H9 (cell line): ENCODE measurements at regions not wholly inside any gene's neighbourhood (a gene's known extent, or its start where the extent isn't known, plus 50 kb on each side); places are given as distances from the start of the nearest gene placed in this dataset.

ENCODE experiments used
- DNase-seq: peaks from one replicate; pipeline ENCODE4 v3.0.0-alpha.2; 2017
- H2AFZ ChIP-seq: one replicate; pipeline ENCODE4 v1.6.1; 2013; ENCODE audit warnings: mild to moderate bottlenecking, low read length, control low read depth, moderate library complexity
- H2AK5ac ChIP-seq: 2 replicates; pipeline ENCODE4 v1.6.1; 2013; ENCODE audit warnings: low read length, control low read depth, mixed read lengths; ENCODE audit not compliant: insufficient read length
- H2BK120ac ChIP-seq: one replicate; pipeline ENCODE4 v1.6.1; 2013; ENCODE audit warnings: low read depth, mild to moderate bottlenecking, low read length, control low read depth, inconsistent platforms; ENCODE audit not compliant: poor library complexity, severe bottlenecking
- H2BK12ac ChIP-seq: 2 replicates; pipeline ENCODE4 v1.6.1; 2013; ENCODE audit warnings: low read length, control low read depth, mixed read lengths, low read depth; ENCODE audit not compliant: insufficient read length
- H2BK15ac ChIP-seq: 2 replicates; pipeline ENCODE4 v1.6.1; 2013; ENCODE audit warnings: low read depth, low read length, control low read depth
- H2BK20ac ChIP-seq: one replicate; pipeline ENCODE4 v1.6.1; 2013; ENCODE audit warnings: low read depth, mild to moderate bottlenecking, low read length, control low read depth, inconsistent platforms; ENCODE audit not compliant: poor library complexity, severe bottlenecking
- H2BK5ac ChIP-seq: 2 replicates; pipeline ENCODE4 v1.6.1; 2013; ENCODE audit warnings: low read length, control low read depth, mixed read lengths; ENCODE audit not compliant: insufficient read length
- H3K14ac ChIP-seq: 2 replicates; pipeline ENCODE4 v1.6.1; 2013; ENCODE audit warnings: low read length, control low read depth; ENCODE audit not compliant: insufficient read depth
- H3K18ac ChIP-seq: 2 replicates; pipeline ENCODE4 v1.6.1; 2013; ENCODE audit warnings: low read depth, mild to moderate bottlenecking, mixed read lengths, low read length, control low read depth; ENCODE audit not compliant: insufficient read length
- H3K23ac ChIP-seq: 2 replicates; pipeline ENCODE4 v1.6.1; 2013; ENCODE audit warnings: low read length, control low read depth, mixed read lengths, low read depth; ENCODE audit not compliant: insufficient read length
- H3K23me2 ChIP-seq: 2 replicates; pipeline ENCODE4 v1.6.1; 2013; ENCODE audit warnings: low read depth, mild to moderate bottlenecking, mixed read lengths, low read length, control low read depth; ENCODE audit not compliant: insufficient read length, poor library complexity, severe bottlenecking
- H3K27ac ChIP-seq: 2 replicates; pipeline ENCODE4 v1.5.1; 2013; ENCODE audit warnings: low read length, control low read depth, mixed read lengths, low read depth; ENCODE audit not compliant: insufficient read length
- H3K27me3 ChIP-seq: 2 replicates; pipeline ENCODE4 v1.6.1; 2013; ENCODE audit warnings: low read length, control low read depth, inconsistent platforms; ENCODE audit not compliant: insufficient read depth
- H3K4ac ChIP-seq: 2 replicates; pipeline ENCODE4 v1.6.1; 2013; ENCODE audit warnings: low read depth, mild to moderate bottlenecking, control low read depth, inconsistent platforms, low read length, moderate library complexity
- H3K4me1 ChIP-seq: 2 replicates; pipeline ENCODE4 v1.6.1; 2013; ENCODE audit warnings: low read length, control low read depth, inconsistent platforms; ENCODE audit not compliant: insufficient read depth
- H3K4me2 ChIP-seq: 2 replicates; pipeline ENCODE4 v1.6.1; 2013; ENCODE audit warnings: low read length, control low read depth, mixed read lengths; ENCODE audit not compliant: insufficient read length, insufficient read depth
- H3K56ac ChIP-seq: 2 replicates; pipeline ENCODE4 v1.6.1; 2013; ENCODE audit warnings: low read depth, mild to moderate bottlenecking, mixed read lengths, low read length, control low read depth; ENCODE audit not compliant: insufficient read length
- H3K79me1 ChIP-seq: 2 replicates; pipeline ENCODE4 v1.6.1; 2013; ENCODE audit warnings: low read depth, mild to moderate bottlenecking, moderate library complexity, low read length, control low read depth, inconsistent platforms; ENCODE audit not compliant: insufficient read depth, poor library complexity, severe bottlenecking
- H3K79me2 ChIP-seq: 2 replicates; pipeline ENCODE4 v1.6.1; 2013; ENCODE audit warnings: low read length, control low read depth, inconsistent platforms; ENCODE audit not compliant: insufficient read depth
- H3K9ac ChIP-seq: 2 replicates; pipeline ENCODE4 v1.6.1; 2013; ENCODE audit warnings: low read length, control low read depth, mixed read lengths; ENCODE audit not compliant: insufficient read length; ENCODE audit errors: extremely low read depth
- H3K9me3 ChIP-seq: one replicate; pipeline ENCODE4 v1.6.1; 2013; ENCODE audit warnings: low read depth, low read length, inconsistent platforms; ENCODE audit not compliant: control insufficient read depth
- H3T11ph ChIP-seq: one replicate; pipeline ENCODE4 v1.6.1; 2013; ENCODE audit warnings: mild to moderate bottlenecking, low read length, control low read depth, inconsistent platforms
- H4K20me1 ChIP-seq: one replicate; pipeline ENCODE4 v1.6.1; 2013; ENCODE audit not compliant: control insufficient read depth, insufficient read length, insufficient read depth
- H4K5ac ChIP-seq: 2 replicates; pipeline ENCODE4 v1.6.1; 2013; ENCODE audit warnings: low read depth, mild to moderate bottlenecking, mixed read lengths, low read length, control low read depth; ENCODE audit not compliant: insufficient read length
- H4K8ac ChIP-seq: replicated peaks from 2 replicates; pipeline ENCODE4 v1.6.1; 2013; ENCODE audit warnings: low read length, control low read depth, mixed read lengths, low read depth; ENCODE audit not compliant: insufficient read length
- H4K91ac ChIP-seq: 2 replicates; pipeline ENCODE4 v1.6.1; 2013; ENCODE audit warnings: low read depth, mild to moderate bottlenecking, moderate library complexity, mixed read lengths, low read length, control low read depth; ENCODE audit not compliant: insufficient read length
- H3K27ac Mint-ChIP-seq, 3 experiments: 2 replicates in 2 of 3; 3 replicates in 1 of 3; pipeline ENCODE4 v1.8.0; 2020 to 2021; ENCODE audit warnings: mixed read lengths in 3 of 3, mild to moderate bottlenecking in 1 of 3, moderate library complexity in 1 of 3
- H3K27me3 Mint-ChIP-seq: 2 replicates; pipeline ENCODE4 v1.8.0; 2021; ENCODE audit warnings: low read depth, mild to moderate bottlenecking, moderate library complexity, mixed read lengths
- H3K36me3 Mint-ChIP-seq, 3 experiments: 2 replicates in 2 of 3; 3 replicates in 1 of 3; pipeline ENCODE4 v1.8.0; 2020 to 2021; ENCODE audit warnings: low read depth in 3 of 3, mixed read lengths in 3 of 3; ENCODE audit not compliant: insufficient read depth in 1 of 3
- H3K4me1 Mint-ChIP-seq, 2 experiments: 2 replicates each; pipeline ENCODE4 v1.8.0; 2020; ENCODE audit warnings: mixed read lengths in 2 of 2
- H3K4me3 Mint-ChIP-seq, 2 experiments: 2 replicates in 1 of 2; 3 replicates in 1 of 2; pipeline ENCODE4 v1.8.0; 2020 to 2021; ENCODE audit warnings: mild to moderate bottlenecking in 2 of 2, mixed read lengths in 2 of 2, moderate library complexity in 1 of 2
- H3K9me3 Mint-ChIP-seq, 2 experiments: 2 replicates in 1 of 2; 3 replicates in 1 of 2; pipeline ENCODE4 v1.8.0; 2020; ENCODE audit warnings: mild to moderate bottlenecking in 2 of 2, mixed read lengths in 2 of 2, moderate library complexity in 1 of 2
- CTCF ChIP-seq: fragments of 200-600 bp; sonication (generic); conservative IDR thresholded peaks from 3 replicates; pipeline ENCODE4 v1.8.0; 2021; ENCODE audit warnings: antibody characterized with exemption, mild to moderate bottlenecking
- WGBS: extraction: QIAGEN DNeasy Blood & Tissue Kit; methylation state at CpG from one replicate; pipeline ENCODE4 v1.1.7; 2013; ENCODE audit warnings: missing lambda C conversion rate, low lambda C conversion rate, mixed read lengths; ENCODE audit not compliant: insufficient read length; ENCODE audit errors: extremely low coverage; 5-methylcytosine and 5-hydroxymethylcytosine counted together

GRCh38 chr2:59969161-59969560 is 584.3 kb downstream of the BCL11A start:
- no peaks in the 10 kb centered on the region for H3K79me2 ChIP-seq
- no peak overlapping the region for H2BK15ac ChIP-seq
- Mint-ChIP-seq H3K4me3 (no peak overlapping the region), H3K36me3 (no peaks in the 10 kb centered on the region), H3K9me3 (no peaks in the 10 kb centered on the region), H3K4me1 (no peaks in the 10 kb centered on the region), H3K27ac (no peak overlapping the region), H3K27me3 (peaks cover 7% of the 10 kb centered on the region)
- H4K5ac ChIP-seq, result no peak overlapping the region
- H4K20me1 ChIP-seq, result no peaks in the 10 kb centered on the region
- TF ChIP-seq CTCF, result no peak
- H2AFZ ChIP-seq, result no peak overlapping the region
- H3K56ac ChIP-seq, result no peak overlapping the region
- no peak overlapping the region for H3K4ac ChIP-seq
- no peaks in the 10 kb centered on the region for H3K9me3 ChIP-seq
- WGBS, result no CpG with 5 or more reads among the region's 5 CpGs
- no peak overlapping the region for H3K9ac ChIP-seq
- no peak overlapping the region for H2BK20ac ChIP-seq
- H3K27me3 ChIP-seq, result no peaks in the 10 kb centered on the region
- DNase-seq, result no peak
- no peak overlapping the region for H2BK120ac ChIP-seq
- no peak overlapping the region for H2BK5ac ChIP-seq
- H2AK5ac ChIP-seq, result no peak overlapping the region
- H3K4me1 ChIP-seq, result no peaks in the 10 kb centered on the region
- no peak overlapping the region for H2BK12ac ChIP-seq
- no peak overlapping the region for H4K8ac ChIP-seq
- no peak overlapping the region for H4K91ac ChIP-seq
- no peaks in the 10 kb centered on the region for H3K79me1 ChIP-seq
- no peak overlapping the region for H3K4me2 ChIP-seq
- H3K23ac ChIP-seq, result no peak overlapping the region
- H3K23me2 ChIP-seq, result no peaks in the 10 kb centered on the region
- no peak overlapping the region for H3T11ph ChIP-seq
- no peak overlapping the region for H3K14ac ChIP-seq
- no peak overlapping the region for H3K27ac ChIP-seq
- H3K18ac ChIP-seq, result no peak overlapping the region
